Neural crest cell (in vitro differentiated cells): ENCODE measurements at regions not wholly inside any gene's neighbourhood (a gene's known extent, or its start where the extent isn't known, plus 50 kb on each side); places are given as distances from the start of the nearest gene placed in this dataset.
"Not testable (repeated sequence)": the region's sequence is repeated elsewhere in the genome, so short reads cannot be mapped to it uniquely, and the experiment has no call there.

Source experiments
- DNase-seq: peaks from one replicate; pipeline ENCODE4 v3.0.0; 2021; ENCODE audit warnings: low read depth, mixed read lengths, low spot score
- H3K27ac Mint-ChIP-seq: one replicate; pipeline ENCODE4 v1.8.0; 2021; ENCODE audit warnings: mild to moderate bottlenecking, mixed read lengths; ENCODE audit not compliant: unreplicated experiment
- H3K27me3 Mint-ChIP-seq: 2 replicates; pipeline ENCODE4 v1.8.0; 2021; ENCODE audit warnings: low read depth, mild to moderate bottlenecking, mixed read lengths
- H3K36me3 Mint-ChIP-seq: 2 replicates; pipeline ENCODE4 v1.8.0; 2021; ENCODE audit warnings: low read depth, mild to moderate bottlenecking, mixed read lengths
- H3K4me1 Mint-ChIP-seq: 2 replicates; pipeline ENCODE4 v1.8.0; 2021; ENCODE audit warnings: mixed read lengths
- H3K4me3 Mint-ChIP-seq: one replicate; pipeline ENCODE4 v1.8.0; 2021; ENCODE audit warnings: mild to moderate bottlenecking, mixed read lengths
- H3K9me3 Mint-ChIP-seq: 2 replicates; pipeline ENCODE4 v1.8.0; 2021; ENCODE audit warnings: mixed read lengths
- TF ChIP-seq, protein P1 (sequence below): fragments of 200-600 bp; sonication (generic); conservative IDR thresholded peaks from 2 replicates; pipeline ENCODE4 v1.5.0; 2021; ENCODE audit warnings: antibody characterized with exemption, mild to moderate bottlenecking

- peaks cover 11% of the 10 kb centered on the region for H3K9me3 Mint-ChIP-seq
- no peaks in the 10 kb centered on the region for H3K27me3 Mint-ChIP-seq
- H3K36me3 Mint-ChIP-seq, result no peaks in the 10 kb centered on the region
- no peak overlapping the region for H3K4me3 Mint-ChIP-seq
- peaks cover 4% of the 10 kb centered on the region for H3K4me1 Mint-ChIP-seq
- H3K27ac Mint-ChIP-seq, result no peak overlapping the region
- no peak for DNase-seq
- TF ChIP-seq, protein P1, sequence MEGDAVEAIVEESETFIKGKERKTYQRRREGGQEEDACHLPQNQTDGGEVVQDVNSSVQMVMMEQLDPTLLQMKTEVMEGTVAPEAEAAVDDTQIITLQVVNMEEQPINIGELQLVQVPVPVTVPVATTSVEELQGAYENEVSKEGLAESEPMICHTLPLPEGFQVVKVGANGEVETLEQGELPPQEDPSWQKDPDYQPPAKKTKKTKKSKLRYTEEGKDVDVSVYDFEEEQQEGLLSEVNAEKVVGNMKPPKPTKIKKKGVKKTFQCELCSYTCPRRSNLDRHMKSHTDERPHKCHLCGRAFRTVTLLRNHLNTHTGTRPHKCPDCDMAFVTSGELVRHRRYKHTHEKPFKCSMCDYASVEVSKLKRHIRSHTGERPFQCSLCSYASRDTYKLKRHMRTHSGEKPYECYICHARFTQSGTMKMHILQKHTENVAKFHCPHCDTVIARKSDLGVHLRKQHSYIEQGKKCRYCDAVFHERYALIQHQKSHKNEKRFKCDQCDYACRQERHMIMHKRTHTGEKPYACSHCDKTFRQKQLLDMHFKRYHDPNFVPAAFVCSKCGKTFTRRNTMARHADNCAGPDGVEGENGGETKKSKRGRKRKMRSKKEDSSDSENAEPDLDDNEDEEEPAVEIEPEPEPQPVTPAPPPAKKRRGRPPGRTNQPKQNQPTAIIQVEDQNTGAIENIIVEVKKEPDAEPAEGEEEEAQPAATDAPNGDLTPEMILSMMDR, result no peak
Observed at GRCh38 chr5:104327801-104328200, 765.2 kb upstream of the NUDT12 start.

- no peaks in the 10 kb centered on the region for H3K27me3 Mint-ChIP-seq
- H3K27ac Mint-ChIP-seq, result no peak overlapping the region
- H3K4me1 Mint-ChIP-seq, result peaks cover 4% of the 10 kb centered on the region
- no peak for DNase-seq
- peaks cover 11% of the 10 kb centered on the region for H3K9me3 Mint-ChIP-seq
- TF ChIP-seq, protein P1, result no peak
- no peaks in the 10 kb centered on the region for H3K36me3 Mint-ChIP-seq
- no peak overlapping the region for H3K4me3 Mint-ChIP-seq
Observed at GRCh38 chr5:104326966-104327365, 764.4 kb upstream of the NUDT12 start.

- H3K36me3 Mint-ChIP-seq, result no peaks in the 10 kb centered on the region
- H3K27me3 Mint-ChIP-seq, result no peaks in the 10 kb centered on the region
- H3K9me3 Mint-ChIP-seq, result peaks cover 5% of the 10 kb centered on the region
- no peak overlapping the region for H3K27ac Mint-ChIP-seq
- H3K4me3 Mint-ChIP-seq, result no peak overlapping the region
- TF ChIP-seq, protein P1, result no peak
- H3K4me1 Mint-ChIP-seq, result peaks cover 4% of the 10 kb centered on the region
- DNase-seq, result no peak
Observed at GRCh38 chr5:104325356-104325755, 762.8 kb upstream of the NUDT12 start.

DNA sequence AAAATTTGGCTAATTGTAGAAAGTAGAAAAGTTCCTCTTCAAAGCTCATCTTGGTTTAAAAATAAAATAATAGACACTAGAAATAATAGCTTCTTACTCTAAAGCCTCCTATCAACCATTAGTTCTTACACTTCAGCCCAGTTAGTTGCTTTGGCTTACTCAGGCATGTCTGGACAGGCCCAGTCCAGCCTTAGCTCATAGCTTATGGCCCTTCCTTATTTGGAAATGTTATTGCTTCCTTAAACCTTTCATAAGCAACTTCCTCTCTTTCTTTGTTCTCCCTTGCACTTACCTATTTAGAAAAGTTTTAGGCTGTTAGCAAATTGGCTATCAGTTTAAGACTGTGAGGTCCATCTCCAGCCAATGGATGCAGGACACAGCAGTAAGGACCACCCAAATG lies 754.1 kb upstream of the NUDT12 start:
- not testable (repeated sequence) for H3K4me1 Mint-ChIP-seq, H3K27ac Mint-ChIP-seq, H3K27me3 Mint-ChIP-seq, H3K9me3 Mint-ChIP-seq, H3K36me3 Mint-ChIP-seq, DNase-seq, H3K4me3 Mint-ChIP-seq

- Mint-ChIP-seq H3K36me3 (no peaks in the 10 kb centered on the region), H3K27ac (no peak overlapping the region), H3K4me1 (no peaks in the 10 kb centered on the region), H3K4me3 (no peak overlapping the region), H3K9me3 (peaks cover 3% of the 10 kb centered on the region), H3K27me3 (no peaks in the 10 kb centered on the region)
- TF ChIP-seq, protein P1, result no peak
- no peak for DNase-seq
Observed at GRCh38 chr5:104312481-104312880, 749.9 kb upstream of the NUDT12 start.

DNA sequence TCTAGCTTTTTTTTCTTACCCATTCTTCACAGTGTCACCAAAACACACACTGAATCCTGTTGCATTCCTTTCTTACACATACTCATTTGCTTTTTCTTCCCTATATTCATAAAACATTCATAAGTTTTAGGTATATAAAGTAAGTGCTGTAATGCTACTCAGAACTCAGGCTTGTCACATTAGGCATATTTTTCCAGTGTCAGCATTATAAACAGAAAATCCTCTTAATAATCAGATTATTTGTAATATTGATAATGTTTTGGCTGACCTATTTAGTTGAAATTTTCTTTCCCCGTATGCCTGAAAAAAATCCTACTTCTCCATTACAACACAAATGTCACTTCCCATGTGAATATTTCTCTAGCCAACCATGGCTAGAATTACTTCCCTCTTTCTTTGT lies 743.0 kb upstream of the NUDT12 start:
- no peak for DNase-seq
- Mint-ChIP-seq H3K27ac (no peak overlapping the region), H3K36me3 (no peaks in the 10 kb centered on the region), H3K9me3 (no peaks in the 10 kb centered on the region), H3K4me3 (no peak overlapping the region), H3K4me1 (no peaks in the 10 kb centered on the region), H3K27me3 (no peaks in the 10 kb centered on the region)
- TF ChIP-seq, protein P1, result no peak
